Peyer's patch (tissue), 4 donors: ENCODE measurements at regions not wholly inside any gene's neighbourhood (a gene's known extent, or its start where the extent isn't known, plus 50 kb on each side); places are given as distances from the start of the nearest gene placed in this dataset.

ENCODE experiments used
- CTCF ChIP-seq, 6 experiments: fragments of 450-650 bp in 4 of 6; fragments of 200-600 bp in 2 of 6; sonication (generic) in 1 of 6; IDR thresholded peaks; one replicate each; pipeline ENCODE4 v1.5.1; 2017 to 2019; ENCODE audit warnings: antibody characterized with exemption in 6 of 6, mild to moderate bottlenecking in 3 of 6, moderate library complexity in 1 of 6
- POLR2A ChIP-seq, 2 donors: fragments of 450-650 bp; IDR thresholded peaks; one replicate each; pipeline ENCODE4 v1.5.1; 2017; ENCODE audit warnings: antibody characterized with exemption in 2 of 2, mild to moderate bottlenecking in 2 of 2, moderate library complexity in 2 of 2

GRCh38 chr20:58153121-58153520 lies 75.3 kb downstream of the ANKRD60 start:
- TF ChIP-seq POLR2A (IDR thresholded peaks at IDR 0.05) (no peak), CTCF (IDR thresholded peaks at IDR 0.05) (no peak)
